ENCODE measurements at regions not wholly inside any gene's neighbourhood (a gene's known extent, or its start where the extent isn't known, plus 50 kb on each side); places are given as distances from the start of the nearest gene placed in this dataset.
"Not testable (repeated sequence)": the region's sequence is repeated elsewhere in the genome, so short reads cannot be mapped to it uniquely, and the experiment has no call there.

GRCh38 chr5:72692231-72692637 lies 124.2 kb upstream of the TNPO1 start:
- DNase-seq, result no peak

GRCh38 chr5:72691751-72692150 lies 124.7 kb upstream of the TNPO1 start:
- DNase-seq, result no peak

DNA sequence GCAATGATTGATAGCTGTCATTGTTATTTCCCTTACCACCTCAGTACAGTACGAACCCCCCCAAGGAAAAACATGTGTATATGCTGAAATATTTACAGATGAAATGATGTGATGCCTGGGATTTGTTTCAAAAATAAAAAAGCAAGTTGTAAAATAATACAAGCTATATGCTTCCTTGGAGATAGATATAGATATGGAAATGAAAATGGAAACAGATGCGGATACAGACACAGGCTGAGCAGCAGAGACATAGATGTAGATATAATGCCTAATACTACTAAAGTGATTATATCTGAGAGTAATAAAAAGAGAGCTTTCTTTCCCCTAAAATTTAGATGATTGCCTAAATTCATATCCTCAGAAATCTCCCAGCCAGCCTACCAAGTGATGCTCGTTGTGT lies 127.5 kb upstream of the TNPO1 start:
- DNase-seq, result no peak

DNA sequence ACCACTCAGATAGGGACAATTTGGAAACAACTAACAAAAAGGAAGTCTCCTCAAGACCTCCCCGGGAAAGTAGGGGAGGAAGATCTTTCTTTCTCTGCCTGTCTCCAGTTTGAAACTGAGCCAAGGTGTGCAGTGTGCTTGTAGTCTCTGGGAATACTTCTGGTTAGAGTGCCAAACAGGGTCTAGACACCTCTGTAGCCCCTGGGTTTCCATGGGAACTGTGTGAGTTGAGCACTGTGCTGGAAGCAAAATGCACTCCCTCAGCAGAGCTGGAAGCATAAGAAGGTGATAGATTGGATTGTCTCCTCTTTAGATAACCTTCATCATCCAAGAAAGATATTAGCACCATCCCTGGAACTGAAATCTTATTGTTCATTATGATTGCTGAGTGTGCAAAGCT lies 129.2 kb upstream of the TNPO1 start:
- no peak for DNase-seq

DNA sequence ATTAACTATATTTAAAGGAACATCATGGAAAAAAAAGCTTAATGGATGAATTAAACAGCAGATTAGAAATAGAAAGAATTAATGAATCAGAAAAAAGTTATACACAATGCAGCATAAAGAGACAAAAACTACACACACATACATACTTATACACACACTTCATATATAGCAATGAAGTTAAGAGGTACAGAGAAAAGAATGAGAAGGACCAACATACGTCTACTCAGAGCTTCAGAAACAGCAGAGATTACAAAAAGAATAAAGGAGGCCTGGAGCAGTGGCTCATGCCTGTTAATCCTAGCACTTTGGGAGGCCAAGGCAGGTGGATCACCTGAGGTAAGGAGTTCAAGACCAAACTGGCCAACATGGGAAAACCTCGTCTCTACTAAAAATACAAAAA lies 133.9 kb upstream of the TNPO1 start:
- DNase-seq, result no peak

- no peak for DNase-seq
Observed at GRCh38 chr5:72681781-72682180, 134.7 kb upstream of the TNPO1 start.

DNA sequence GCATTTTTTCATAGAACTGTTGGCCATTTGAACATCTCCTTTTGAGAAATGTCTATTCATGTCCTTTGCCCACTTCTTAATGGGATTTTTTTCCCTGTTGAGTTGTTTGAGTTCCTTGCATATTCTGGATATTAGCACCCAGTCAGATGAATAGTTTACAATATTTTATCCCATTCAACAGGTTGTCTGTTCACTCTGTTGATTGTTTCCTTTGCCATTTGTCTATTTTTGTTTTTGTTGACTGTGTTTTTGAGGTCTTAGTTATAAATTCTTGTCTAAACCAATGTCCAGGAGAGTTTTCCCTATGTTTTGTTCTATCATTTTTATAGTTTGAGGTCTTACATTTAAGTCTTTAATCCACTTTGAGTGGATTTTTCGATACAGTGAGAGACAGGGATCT lies 139.0 kb upstream of the TNPO1 start:
- no peak for DNase-seq

- DNase-seq, result not testable (repeated sequence)
Observed at GRCh38 chr5:72676831-72677230, 139.6 kb upstream of the TNPO1 start.

GRCh38 chr5:72673623-72674022 lies 142.8 kb upstream of the TNPO1 start:
- DNase-seq, result no peak

GRCh38 chr5:72673180-72673579 lies 143.3 kb upstream of the TNPO1 start:
- DNase-seq, result no peak

DNA sequence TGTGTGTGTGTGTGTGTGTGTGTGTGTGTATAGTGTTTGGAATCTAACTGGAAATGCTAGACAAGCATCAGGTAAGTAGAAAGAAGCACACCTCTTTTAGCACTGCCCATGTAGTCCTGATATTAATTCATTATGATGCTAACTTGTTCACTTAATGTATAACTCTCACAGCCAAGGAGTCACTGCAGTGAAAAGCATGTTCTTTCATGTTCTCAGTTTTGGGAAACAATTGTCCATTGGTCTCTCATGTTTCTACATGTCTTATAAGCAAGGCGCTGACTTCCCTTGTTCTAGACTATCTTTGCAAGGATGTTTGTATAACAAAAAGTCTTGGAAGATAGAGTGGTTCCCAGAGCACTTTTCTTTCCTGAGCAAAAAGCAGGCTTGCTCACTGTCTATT lies 148.8 kb upstream of the TNPO1 start:
- no peak for DNase-seq

DNA sequence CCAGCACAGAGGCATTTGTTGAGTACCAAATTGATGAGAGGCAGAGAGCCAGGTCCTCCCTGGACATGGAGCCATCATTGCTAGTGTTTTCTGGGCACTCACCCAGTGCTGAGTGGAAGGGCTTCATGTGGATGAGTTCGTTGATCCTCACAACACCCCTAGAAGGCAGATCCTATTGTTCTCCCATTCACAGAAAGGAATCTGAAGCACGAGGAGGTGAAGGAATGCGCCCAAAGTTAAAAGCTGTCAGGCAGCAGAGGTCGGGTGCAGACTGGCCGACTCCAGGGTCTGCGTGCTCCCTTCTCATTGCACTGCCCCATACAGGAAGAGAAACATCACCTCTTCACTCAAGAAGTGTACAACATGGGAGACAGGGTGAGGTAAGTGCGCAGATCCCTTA lies 153.5 kb upstream of the TNPO1 start:
- DNase-seq, result no peak

DNA sequence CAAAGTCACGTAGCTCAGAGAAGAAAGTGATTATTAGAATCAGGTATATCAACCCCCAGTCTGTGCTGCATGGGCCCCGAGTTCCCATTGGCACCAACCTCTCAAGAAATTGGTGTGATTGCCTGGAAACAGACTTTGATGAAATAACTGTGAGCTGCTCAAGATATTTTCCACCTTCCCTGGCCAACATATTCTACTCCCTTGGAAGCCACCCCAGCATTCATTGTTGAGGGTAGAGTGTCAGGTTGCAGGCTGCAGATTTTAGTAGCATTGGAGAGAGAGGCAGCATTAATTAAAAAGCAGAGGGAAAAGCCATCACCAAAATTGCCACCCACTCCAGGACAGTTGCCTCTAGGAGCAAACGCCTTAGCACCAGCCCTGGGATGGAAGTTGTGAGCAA lies 154.2 kb upstream of the TNPO1 start:
- DNase-seq, result no peak

GRCh38 chr5:72661405-72661804 lies 154.2 kb upstream of the ZNF366 start:
- DNase-seq, result no peak

- DNase-seq, result no peak
Observed at GRCh38 chr5:72659726-72660125, 152.5 kb upstream of the ZNF366 start.

DNA sequence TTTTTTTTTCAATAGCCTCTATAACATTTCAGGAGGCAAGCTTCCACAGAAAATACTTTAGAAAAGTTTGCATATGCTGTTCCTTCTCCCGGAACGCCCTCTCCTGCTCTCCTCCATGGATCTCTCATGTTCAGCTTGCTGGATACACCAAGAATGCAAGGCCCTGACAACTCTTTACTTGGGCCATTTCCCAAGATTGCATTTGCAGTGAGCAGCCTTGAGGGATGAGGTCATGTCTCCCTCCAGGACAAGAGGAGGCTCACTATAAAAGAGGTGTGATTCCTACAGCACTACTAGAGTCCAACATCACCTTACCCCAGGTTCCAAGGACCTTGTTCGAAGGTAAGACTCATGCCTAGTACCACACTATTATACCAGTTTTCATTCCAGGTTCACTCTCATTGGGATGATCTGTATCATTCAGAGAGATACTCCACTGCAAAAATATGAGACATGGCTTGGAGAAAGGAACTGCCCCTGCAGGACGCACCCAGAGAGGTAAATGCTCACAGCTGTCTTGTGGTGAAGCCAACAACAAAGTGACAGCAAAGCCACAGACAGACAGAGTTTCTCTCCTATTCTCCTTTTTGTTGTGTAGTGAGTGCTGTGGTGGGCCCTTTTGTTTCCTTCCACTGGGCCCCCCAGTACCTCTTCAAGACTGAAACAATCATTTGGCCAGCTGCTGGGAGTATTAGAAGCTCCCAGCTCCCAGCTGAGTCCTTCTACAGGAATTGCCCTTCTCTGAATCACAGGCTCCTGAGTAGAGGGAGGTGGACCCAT lies 151.7 kb upstream of the ZNF366 start:
- DNase-seq, result no peak

GRCh38 chr5:72658161-72658560 lies 151.0 kb upstream of the ZNF366 start:
- DNase-seq, result no peak

GRCh38 chr5:72656756-72657513 lies 149.7 kb upstream of the ZNF366 start:
- no peak for DNase-seq

- no peak for DNase-seq
Observed at GRCh38 chr5:72656331-72656730, 149.1 kb upstream of the ZNF366 start.

DNA sequence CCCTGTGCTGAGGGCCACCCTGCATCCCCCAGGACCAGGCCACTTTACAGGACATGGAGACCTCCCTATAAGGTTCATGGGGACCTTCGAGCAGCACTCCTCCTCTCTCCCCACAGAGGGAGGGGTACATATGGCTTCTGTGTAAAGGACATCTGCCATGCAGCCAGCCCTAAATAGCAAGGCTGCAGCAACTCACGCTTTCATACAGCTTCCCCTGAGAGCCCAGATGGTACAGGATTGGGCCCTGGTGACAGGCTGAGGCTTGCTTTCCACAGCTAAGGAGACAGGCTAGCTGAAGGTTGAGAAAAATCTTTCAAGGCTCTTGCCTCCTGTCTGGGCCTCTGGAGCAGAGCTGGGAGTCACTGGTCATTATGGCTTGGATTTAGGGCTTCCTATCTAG lies 147.0 kb upstream of the ZNF366 start:
- DNase-seq, result no peak

GRCh38 chr5:72653586-72653985 lies 146.4 kb upstream of the ZNF366 start:
- DNase-seq, result no peak

GRCh38 chr5:72651779-72652178 lies 144.6 kb upstream of the ZNF366 start:
- no peak for DNase-seq

GRCh38 chr5:72651109-72651508 lies 143.9 kb upstream of the ZNF366 start:
- no peak for DNase-seq

- DNase-seq, result no peak
Observed at GRCh38 chr5:72649449-72649848, 142.2 kb upstream of the ZNF366 start.

DNA sequence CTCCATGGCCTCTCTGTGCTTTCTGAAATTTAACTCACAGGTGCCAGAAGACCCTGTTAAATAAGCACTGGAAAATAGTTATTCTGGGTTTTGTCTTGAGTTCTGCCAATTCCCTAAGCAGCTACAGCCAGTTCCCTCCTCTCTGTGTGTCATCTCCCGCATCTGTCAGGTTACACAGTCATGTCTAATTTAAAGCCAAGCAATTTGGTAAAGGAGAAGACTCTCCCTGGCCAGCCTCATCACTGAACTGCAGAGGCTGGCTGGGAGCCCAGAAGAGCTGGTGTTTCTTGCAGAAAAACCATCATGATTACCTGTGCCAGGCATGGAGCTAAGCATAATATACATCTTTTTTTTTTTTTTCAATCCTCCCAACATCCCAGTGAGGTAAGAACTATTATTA lies 141.3 kb upstream of the ZNF366 start:
- no peak for DNase-seq

Data from NCI-H510A treated with DMSO at 0.1 percent for 48 hours (cell line).